ENCODE measurements at regions not wholly inside any gene's neighbourhood (a gene's known extent, or its start where the extent isn't known, plus 50 kb on each side); places are given as distances from the start of the nearest gene placed in this dataset.

- TF ChIP-seq CTCF (conservative IDR thresholded peaks at IDR 0.05; ENCODE audit: low read depth, low read length) = no peak
- DNase-seq (ENCODE audit: low read depth) = no peak
- H3K4me3 ChIP-seq (ENCODE audit: low read depth, low read length) = no peak overlapping the region
Measured at GRCh38 chr17:77515227-77515626, 374.5 kb downstream of the SEC14L1 start.

GRCh38 chr17:77516902-77517301 is 376.1 kb downstream of the SEC14L1 start:
- no peak for TF ChIP-seq CTCF (conservative IDR thresholded peaks at IDR 0.05; ENCODE audit: low read depth, low read length)
- peak; percentile 62 for DNase-seq (ENCODE audit: low read depth)
- H3K4me3 ChIP-seq (ENCODE audit: low read depth, low read length) = no peak overlapping the region

- DNase-seq (ENCODE audit: low read depth) = no peak
- no peak overlapping the region for H3K4me3 ChIP-seq (ENCODE audit: low read depth, low read length)
- TF ChIP-seq CTCF (conservative IDR thresholded peaks at IDR 0.05; ENCODE audit: low read depth, low read length) = no peak
Measured at GRCh38 chr17:77521076-77521475, 380.3 kb downstream of the SEC14L1 start.

GRCh38 chr17:77523540-77523939 is 382.8 kb downstream of the SEC14L1 start:
- TF ChIP-seq CTCF (conservative IDR thresholded peaks at IDR 0.05; ENCODE audit: low read depth, low read length) = no peak
- no peak for DNase-seq (ENCODE audit: low read depth)
- H3K4me3 ChIP-seq (ENCODE audit: low read depth, low read length) = no peak overlapping the region

- H3K4me3 ChIP-seq (ENCODE audit: low read depth, low read length) = no peak overlapping the region
- DNase-seq (ENCODE audit: low read depth) = no peak
- no peak for TF ChIP-seq CTCF (conservative IDR thresholded peaks at IDR 0.05; ENCODE audit: low read depth, low read length)
Measured at GRCh38 chr17:77526259-77526711, 385.5 kb downstream of the SEC14L1 start.

- TF ChIP-seq CTCF (conservative IDR thresholded peaks at IDR 0.05; ENCODE audit: low read depth, low read length) = no peak
- no peak overlapping the region for H3K4me3 ChIP-seq (ENCODE audit: low read depth, low read length)
- no peak for DNase-seq (ENCODE audit: low read depth)
Measured at GRCh38 chr17:77526728-77527350, 386.1 kb downstream of the SEC14L1 start.

- TF ChIP-seq CTCF (conservative IDR thresholded peaks at IDR 0.05; ENCODE audit: low read depth, low read length) = no peak
- DNase-seq (ENCODE audit: low read depth) = no peak
- no peak overlapping the region for H3K4me3 ChIP-seq (ENCODE audit: low read depth, low read length)
Measured at GRCh38 chr17:77527409-77527808, 386.6 kb downstream of the SEC14L1 start.
